CD4-positive, alpha-beta T cell (primary cell): ENCODE measurements at regions not wholly inside any gene's neighbourhood (a gene's known extent, or its start where the extent isn't known, plus 50 kb on each side); places are given as distances from the start of the nearest gene placed in this dataset.

Experiments
- ATAC-seq: fragments of 200-7000 bp; cut with Tn5 transposase; one replicate; pipeline ENCODE4 v1.10.0; 2022; ENCODE audit warnings: mild to moderate bottlenecking; ENCODE audit not compliant: poor library complexity
- CTCF ChIA-PET: fragments of 350-600 bp; sonication (Branson Sonifier 250); formaldehyde crosslinking; loops from one replicate; lab custom pipeline; 2021; ENCODE audit warnings: antibody characterized with exemption, inconsistent platforms; lab: Charles Lee
- POLR2A ChIA-PET: fragments of 350-600 bp; sonication (Branson Sonifier 250); formaldehyde crosslinking; loops from one replicate; lab custom pipeline; 2021; ENCODE audit warnings: antibody characterized with exemption, inconsistent platforms; lab: Charles Lee
- DNase-seq, 14 experiments: peaks; one replicate each; pipeline ENCODE4 v3.0.0-alpha.2; 2013 to 2020; ENCODE audit warnings: mixed read lengths in 2 of 14
- H3K27ac ChIP-seq, 2 donors: one replicate each; pipeline versions ENCODE4 v1.5.1 to v1.7.0; 2013; ENCODE audit warnings: low read length in 2 of 2, low read depth in 1 of 2, mild to moderate bottlenecking in 1 of 2
- H3K27me3 ChIP-seq, 2 experiments: 1 replicate in 1 of 2; 2 replicates in 1 of 2; pipeline versions ENCODE4 v1.6.1 to v1.7.0; 2013; ENCODE audit warnings: low read length in 2 of 2, control low read depth in 1 of 2, mild to moderate bottlenecking in 1 of 2, moderate library complexity in 1 of 2; ENCODE audit not compliant: insufficient read depth in 2 of 2, control insufficient read depth in 1 of 2
- H3K36me3 ChIP-seq: one replicate; pipeline ENCODE4 v1.6.1; 2013; ENCODE audit warnings: low read length, control low read depth; ENCODE audit not compliant: insufficient read depth
- H3K4me1 ChIP-seq: one replicate; pipeline ENCODE4 v1.6.1; 2013; ENCODE audit warnings: low read length, control low read depth; ENCODE audit not compliant: insufficient read depth
- H3K4me3 ChIP-seq: one replicate; pipeline ENCODE4 v1.5.1; 2013; ENCODE audit warnings: mild to moderate bottlenecking, low read length, moderate library complexity
- H3K9me3 ChIP-seq, 2 experiments: 1 replicate in 1 of 2; 2 replicates in 1 of 2; pipeline versions ENCODE4 v1.6.1 to v1.7.0; 2013; ENCODE audit warnings: low read length in 2 of 2, mild to moderate bottlenecking in 2 of 2, control low read depth in 1 of 2, moderate library complexity in 1 of 2; ENCODE audit not compliant: control insufficient read depth in 1 of 2, insufficient read depth in 1 of 2
- H3K27ac Mint-ChIP-seq: one replicate; pipeline ENCODE4 v1.8.0; 2020; ENCODE audit warnings: mixed read lengths
- H3K27me3 Mint-ChIP-seq: one replicate; pipeline ENCODE4 v1.8.0; 2021; ENCODE audit warnings: mixed read lengths
- H3K36me3 Mint-ChIP-seq: one replicate; pipeline ENCODE4 v1.8.0; 2021; ENCODE audit warnings: low read depth, mixed read lengths
- H3K4me1 Mint-ChIP-seq: one replicate; pipeline ENCODE4 v1.8.0; 2021; ENCODE audit warnings: low read depth, mixed read lengths
- H3K4me3 Mint-ChIP-seq: one replicate; pipeline ENCODE4 v1.8.0; 2020; ENCODE audit warnings: mild to moderate bottlenecking, mixed read lengths
- H3K9me3 Mint-ChIP-seq: one replicate; pipeline ENCODE4 v1.8.0; 2020; ENCODE audit warnings: mixed read lengths
- intact Hi-C, 2 experiments: fragments of 100-400 bp; cut with DNase I in 1 of 2; cut with micrococcal nuclease in 1 of 2; formaldehyde crosslinking; loops; one replicate each; pipeline versions ENCODE4 v1.15.1 to v1.9.0; 2023 to 2025; cut with DNase I, micrococcal nuclease
- TF ChIP-seq, protein P1 (sequence below): fragments of 200-600 bp; IDR thresholded peaks from one replicate; pipeline ENCODE4 v1.8.0; 2022; ENCODE audit warnings: antibody characterized with exemption, mild to moderate bottlenecking

DNA sequence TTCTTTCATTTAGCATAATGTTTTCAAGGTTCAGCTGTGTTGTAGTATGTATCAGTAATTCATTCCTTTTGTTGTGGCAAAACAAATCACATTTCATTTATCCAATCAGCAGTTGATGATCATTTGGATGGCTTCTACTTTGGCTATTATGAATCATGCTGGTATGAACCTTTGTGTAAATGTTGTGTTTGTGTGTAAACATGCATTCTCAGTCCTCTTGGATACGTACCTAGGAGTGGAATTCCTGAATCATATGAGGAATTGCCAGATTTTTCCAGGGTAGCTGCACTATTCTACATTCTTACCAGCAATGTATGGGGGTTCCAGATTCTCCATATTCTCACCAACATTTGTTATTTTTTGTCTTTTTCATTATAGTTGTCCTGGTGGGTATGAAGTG lies 578.5 kb upstream of the MKI67 start:
- Histone ChIP-seq H3K4me1 (no peaks in the 10 kb centered on the region), H3K27ac (no peak overlapping the region), H3K27me3 (peaks cover 0 to 2% of the 10 kb centered on the region in 2 experiments), H3K4me3 (no peak overlapping the region), H3K9me3 (peaks cover 0 to 6% of the 10 kb centered on the region in 2 experiments), H3K36me3 (no peaks in the 10 kb centered on the region)
- intact Hi-C loops: no loop called here
- CTCF ChIA-PET: no interaction called here
- Mint-ChIP-seq H3K27ac (no peak overlapping the region), H3K27me3 (peaks cover 7% of the 10 kb centered on the region), H3K4me3 (no peak overlapping the region), H3K9me3 (no peaks in the 10 kb centered on the region), H3K36me3 (no peaks in the 10 kb centered on the region), H3K4me1 (no peaks in the 10 kb centered on the region)
- DNase-seq (no peak), ATAC-seq (no peak)
- POLR2A ChIA-PET: no interaction called here
- TF ChIP-seq, protein P1, sequence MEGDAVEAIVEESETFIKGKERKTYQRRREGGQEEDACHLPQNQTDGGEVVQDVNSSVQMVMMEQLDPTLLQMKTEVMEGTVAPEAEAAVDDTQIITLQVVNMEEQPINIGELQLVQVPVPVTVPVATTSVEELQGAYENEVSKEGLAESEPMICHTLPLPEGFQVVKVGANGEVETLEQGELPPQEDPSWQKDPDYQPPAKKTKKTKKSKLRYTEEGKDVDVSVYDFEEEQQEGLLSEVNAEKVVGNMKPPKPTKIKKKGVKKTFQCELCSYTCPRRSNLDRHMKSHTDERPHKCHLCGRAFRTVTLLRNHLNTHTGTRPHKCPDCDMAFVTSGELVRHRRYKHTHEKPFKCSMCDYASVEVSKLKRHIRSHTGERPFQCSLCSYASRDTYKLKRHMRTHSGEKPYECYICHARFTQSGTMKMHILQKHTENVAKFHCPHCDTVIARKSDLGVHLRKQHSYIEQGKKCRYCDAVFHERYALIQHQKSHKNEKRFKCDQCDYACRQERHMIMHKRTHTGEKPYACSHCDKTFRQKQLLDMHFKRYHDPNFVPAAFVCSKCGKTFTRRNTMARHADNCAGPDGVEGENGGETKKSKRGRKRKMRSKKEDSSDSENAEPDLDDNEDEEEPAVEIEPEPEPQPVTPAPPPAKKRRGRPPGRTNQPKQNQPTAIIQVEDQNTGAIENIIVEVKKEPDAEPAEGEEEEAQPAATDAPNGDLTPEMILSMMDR: no peak

DNA sequence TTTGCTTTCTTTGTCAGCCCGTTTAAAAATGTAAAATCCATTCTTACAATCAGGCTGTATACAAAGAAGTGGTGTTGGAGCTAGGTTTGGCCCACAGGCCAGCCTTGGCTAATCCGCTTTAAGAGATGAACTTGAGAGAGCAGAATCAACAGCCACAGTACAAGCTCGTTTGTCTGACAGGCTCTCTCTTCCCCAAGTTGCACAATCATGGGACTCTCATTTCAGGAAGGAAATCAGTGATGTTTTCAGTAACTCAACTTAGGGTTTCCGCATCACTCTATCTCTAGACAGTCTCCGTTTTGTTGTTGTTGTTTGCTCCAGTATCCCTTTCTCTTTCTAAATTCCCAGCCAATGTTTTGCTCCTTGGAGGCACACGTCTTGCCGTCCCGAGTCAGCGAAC lies 582.0 kb upstream of the MKI67 start:
- DNase-seq (no peak), ATAC-seq (no peak)
- Mint-ChIP-seq H3K27ac (no peak overlapping the region), H3K36me3 (no peaks in the 10 kb centered on the region), H3K27me3 (peaks cover 26% of the 10 kb centered on the region), H3K9me3 (no peaks in the 10 kb centered on the region), H3K4me1 (no peaks in the 10 kb centered on the region), H3K4me3 (no peak overlapping the region)
- peaks cover 0 to 19% of the 10 kb centered on the region in 2 experiments for H3K9me3 ChIP-seq
- CTCF ChIA-PET: no interaction called here
- intact Hi-C loops: no loop called here
- POLR2A ChIA-PET: no interaction called here
- H3K27ac ChIP-seq: no peak overlapping the region
- no peaks in the 10 kb centered on the region for H3K36me3 ChIP-seq
- H3K4me1 ChIP-seq: no peaks in the 10 kb centered on the region
- H3K4me3 ChIP-seq: no peak overlapping the region
- TF ChIP-seq, protein P1: no peak
- H3K27me3 ChIP-seq: peaks cover 5 to 16% of the 10 kb centered on the region in 2 experiments

DNA sequence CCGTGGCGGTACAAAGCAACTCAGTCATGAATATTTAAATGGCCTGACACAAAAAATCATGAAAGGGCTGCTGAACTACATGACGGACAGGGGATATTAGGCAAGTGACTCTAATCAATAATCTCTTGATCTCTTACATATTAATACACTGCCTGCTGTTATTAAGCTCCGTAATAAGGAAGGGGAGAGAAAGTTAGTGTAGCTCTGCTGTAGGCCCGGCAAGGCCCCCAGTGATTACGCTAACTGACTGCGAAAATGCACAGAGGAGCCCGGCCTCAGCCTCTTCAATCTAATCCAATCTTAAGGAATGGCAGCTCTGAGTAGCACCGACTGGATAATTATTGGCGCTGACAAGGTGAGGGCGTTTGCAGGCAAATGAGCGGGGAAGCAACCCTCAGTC lies 583.5 kb upstream of the MKI67 start:
- Histone ChIP-seq H3K27me3 (peaks cover 5 to 16% of the 10 kb centered on the region in 2 experiments), H3K4me3 (no peak overlapping the region), H3K36me3 (no peaks in the 10 kb centered on the region), H3K27ac (no peak overlapping the region), H3K9me3 (peaks cover 0 to 20% of the 10 kb centered on the region in 2 experiments), H3K4me1 (no peaks in the 10 kb centered on the region)
- CTCF ChIA-PET: no interaction called here
- ATAC-seq (no peak), DNase-seq (no peak)
- H3K36me3 Mint-ChIP-seq: no peaks in the 10 kb centered on the region
- POLR2A ChIA-PET: no interaction called here
- H3K27me3 Mint-ChIP-seq: peaks cover 29% of the 10 kb centered on the region
- TF ChIP-seq, protein P1: no peak
- no peaks in the 10 kb centered on the region for H3K4me1 Mint-ChIP-seq
- intact Hi-C loops: no loop called here
- H3K4me3 Mint-ChIP-seq: no peak overlapping the region
- H3K9me3 Mint-ChIP-seq: no peaks in the 10 kb centered on the region
- no peak overlapping the region for H3K27ac Mint-ChIP-seq
